Fibroblast of upper back skin (primary cell): ENCODE measurements at regions not wholly inside any gene's neighbourhood (a gene's known extent, or its start where the extent isn't known, plus 50 kb on each side); places are given as distances from the start of the nearest gene placed in this dataset.
"Not testable (repeated sequence)": the region's sequence is repeated elsewhere in the genome, so short reads cannot be mapped to it uniquely, and the experiment has no call there.

Source experiments
- DNase-seq: peaks from one replicate; pipeline ENCODE4 v3.0.0-alpha.2; 2013

DNA sequence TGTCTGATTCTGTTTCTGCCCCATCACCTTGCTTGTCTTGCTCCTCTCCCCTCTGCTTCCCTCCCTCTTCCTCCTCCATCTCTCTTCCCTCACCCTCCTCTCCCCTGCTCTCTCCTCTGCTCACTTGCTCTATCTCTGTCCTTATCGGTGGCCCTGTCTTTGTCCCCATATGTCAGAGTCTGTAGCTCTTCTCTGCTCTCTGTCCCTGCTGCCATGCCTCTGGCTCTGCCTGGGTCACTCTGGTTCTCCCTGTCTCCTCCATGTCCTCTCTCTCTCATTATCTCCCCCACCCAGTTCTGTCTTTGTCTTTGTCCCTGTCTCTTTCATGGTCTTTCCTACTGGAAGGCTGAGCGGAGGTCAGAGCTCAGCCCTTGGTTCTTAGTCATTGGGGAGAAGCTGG lies 169.1 kb upstream of the NLRP1 start:
- no peak for DNase-seq

DNA sequence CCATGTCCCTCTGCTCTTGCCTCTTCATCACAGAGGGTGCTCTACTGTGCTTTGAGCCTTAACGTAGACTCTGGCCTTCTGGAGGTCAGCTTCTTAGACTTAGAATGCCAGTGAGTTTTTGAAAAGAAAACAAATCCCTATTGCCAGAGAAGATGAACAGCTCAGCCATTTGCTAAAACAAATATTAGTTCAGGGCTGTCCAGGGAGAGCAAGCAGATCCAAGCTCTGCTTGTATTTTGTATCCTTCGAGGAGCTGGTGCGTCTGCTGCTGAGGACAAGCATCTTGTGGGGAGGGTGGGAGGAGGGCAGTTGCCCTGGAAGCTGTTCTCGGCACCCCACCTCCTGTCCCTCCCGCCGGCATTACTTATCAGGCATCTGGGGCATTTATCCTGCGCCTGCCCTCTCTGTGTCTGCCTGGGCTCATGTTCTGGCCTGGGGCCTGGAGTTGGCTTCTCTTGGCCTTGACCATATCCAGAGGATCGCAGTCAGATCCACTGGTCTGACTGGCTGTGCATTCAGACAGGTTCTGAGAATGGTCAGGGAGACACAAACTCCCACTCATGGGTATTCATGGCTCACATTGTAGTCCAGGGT lies 173.1 kb upstream of the NLRP1 start:
- DNase-seq = no peak

DNA sequence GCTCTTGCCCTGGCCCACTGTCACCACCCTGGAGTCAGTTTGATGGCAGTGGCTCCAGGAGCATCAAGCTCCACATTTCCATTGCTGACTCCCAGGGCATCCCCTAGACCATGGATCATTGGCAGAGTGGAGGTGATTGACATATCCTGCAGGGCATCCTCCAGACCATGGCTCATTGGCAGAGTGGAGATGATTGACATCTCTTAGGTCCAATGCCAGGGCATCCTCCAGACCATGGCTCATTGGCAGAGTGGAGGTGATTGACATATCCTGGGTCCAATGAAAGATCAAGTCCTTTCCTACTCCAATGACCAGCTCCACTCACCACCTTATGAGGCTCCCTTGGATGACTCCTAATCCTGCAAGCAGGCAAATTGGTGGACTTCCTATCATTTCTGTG lies 174.3 kb upstream of the NLRP1 start:
- DNase-seq = no peak

DNA sequence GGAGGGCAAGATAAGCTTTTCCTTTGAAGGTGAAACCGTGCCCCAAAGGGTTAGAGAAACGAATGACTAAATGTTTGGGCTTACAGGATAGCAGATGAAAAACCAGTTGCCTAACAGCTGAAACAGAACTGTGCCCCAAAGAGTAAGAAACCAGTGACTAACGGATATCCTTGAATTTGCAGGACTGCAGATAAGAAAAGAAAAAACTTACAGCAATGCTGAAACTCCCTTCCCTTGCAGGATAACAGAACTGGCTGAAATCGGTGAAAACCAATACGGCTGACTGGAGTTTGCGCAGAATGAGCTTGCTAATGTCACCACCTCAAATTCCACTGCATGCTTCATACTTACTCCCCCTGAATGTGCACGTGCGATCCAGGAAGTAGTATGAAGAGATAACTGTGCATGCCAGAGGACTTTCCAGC lies 175.2 kb upstream of the NLRP1 start:
- DNase-seq = no peak

DNA sequence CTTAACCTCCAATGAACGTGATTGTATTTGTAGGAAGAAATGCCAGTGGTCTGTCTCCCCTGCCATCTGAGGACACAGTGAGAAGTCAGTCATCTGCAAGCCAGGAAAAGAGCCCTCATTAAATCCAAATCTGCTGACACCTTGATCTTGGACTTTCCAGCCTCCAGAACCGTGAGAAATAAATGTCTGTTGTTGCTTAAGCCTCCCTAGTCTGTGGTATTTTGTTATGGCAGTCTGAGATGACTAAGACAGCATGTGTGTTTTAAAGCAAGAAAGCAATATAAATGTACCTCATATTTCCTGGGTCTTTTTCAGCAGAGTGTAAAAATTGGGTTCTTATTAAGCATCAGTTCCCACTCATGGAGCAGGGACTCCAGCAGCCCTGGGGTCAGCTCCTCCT lies 177.9 kb upstream of the NLRP1 start:
- DNase-seq = no peak

DNA sequence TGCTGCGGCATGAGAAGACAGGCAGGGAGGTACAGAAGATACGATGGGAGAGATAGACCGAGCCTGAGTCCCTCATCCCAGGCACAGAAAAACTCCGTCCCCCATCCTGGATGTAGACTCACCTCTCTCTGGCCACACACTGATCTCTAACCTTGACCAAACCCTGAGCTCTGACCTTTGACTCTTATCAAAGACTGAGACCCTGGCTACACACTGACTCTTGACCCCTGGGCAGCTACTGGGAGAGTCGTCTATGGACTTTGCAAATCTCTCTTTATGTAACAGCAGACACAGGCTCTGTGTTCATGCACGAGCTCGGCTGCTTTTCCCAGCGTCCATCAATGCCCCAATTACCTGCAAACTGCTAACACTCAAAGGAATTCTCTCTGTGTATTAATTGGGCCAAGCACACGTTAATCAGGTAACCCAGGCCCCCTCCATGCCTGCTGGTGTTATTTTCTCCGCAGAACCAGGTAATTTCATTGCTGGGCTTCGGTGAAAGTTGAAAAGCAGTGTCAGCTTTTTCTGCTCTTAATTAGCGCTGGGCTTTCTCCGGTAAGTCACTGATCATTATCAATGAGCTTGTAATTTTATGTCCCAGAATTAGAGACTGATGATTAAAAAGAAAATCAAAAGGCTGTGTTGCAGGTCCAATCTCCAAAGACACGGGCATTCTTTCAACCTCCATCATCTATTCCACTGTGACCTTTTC lies 179.4 kb upstream of the NLRP1 start:
- DNase-seq = no peak

DNA sequence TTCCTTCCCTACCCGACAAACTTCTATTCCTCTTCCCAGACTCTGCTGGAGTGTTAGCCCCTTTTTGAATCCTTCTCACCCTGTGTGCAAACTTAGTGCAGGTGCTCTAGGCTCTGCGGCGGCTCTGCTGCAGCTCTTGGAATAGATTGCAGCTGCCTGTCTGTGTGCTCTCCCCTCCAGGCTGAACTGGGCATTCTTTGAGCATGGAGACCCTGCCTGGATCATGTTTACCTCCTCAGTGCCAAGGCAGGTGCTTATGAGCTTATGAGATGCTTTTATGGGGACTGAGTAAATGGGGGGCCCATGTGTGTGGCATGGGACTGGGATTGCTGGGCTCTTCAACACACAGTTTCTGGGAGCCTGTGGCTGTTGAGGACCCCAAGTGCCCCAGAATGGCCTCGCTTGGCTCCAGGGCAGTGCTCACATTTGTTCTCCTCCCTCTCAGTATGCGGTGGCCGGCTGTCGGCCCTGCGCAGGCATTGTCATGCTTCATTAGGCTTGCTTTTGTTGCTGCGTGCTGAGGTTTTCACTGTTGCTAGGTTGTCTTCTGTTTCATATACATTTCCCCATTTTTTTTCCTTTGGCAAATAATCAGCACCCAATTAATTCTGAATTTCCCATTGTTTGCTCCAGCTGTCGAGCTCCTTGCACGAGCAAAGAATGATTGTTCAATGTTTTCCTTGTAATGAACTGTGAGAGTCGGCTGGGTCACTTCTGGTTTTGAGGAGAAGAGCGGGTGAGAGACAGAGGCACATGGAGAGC lies 185.5 kb upstream of the NLRP1 start:
- no peak for DNase-seq

DNA sequence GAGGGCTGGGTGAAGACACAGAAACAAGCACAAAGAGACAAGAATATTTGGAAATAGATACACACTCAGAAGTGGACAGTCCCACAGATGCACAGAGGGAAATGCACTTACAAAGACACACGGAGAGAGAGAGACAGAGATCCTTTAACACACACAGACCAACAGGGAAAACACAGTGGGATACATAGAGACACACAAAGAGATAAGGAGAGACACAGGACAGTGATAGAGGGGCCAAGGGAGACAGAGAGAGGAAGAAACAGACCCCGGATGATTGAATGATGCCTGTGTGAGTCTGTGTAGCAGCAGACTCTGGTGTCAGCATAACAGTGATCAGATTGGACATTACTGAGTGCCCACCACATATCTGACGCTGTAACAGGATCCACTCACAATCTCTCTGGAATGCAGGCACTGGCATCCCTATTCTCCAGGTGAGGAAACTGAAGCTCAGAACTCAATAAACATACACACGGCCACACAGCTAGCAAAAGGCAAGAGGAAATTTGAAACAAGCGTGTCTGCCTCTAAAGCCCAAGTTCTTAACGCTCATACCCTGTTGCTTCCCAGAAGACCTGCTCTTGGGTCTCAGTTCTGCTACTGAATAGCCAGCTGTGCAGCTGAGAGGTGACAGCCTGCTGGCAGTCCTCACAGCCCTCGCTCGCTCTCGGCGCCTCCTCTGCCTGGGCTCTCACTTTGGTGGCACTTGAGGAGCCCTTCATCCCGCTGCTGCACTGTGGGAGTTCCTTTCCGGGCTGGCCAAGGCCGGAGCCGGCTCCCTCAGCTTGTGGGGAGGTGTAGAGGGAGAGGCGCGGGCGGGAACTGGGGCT lies 186.3 kb upstream of the NLRP1 start:
- no peak for DNase-seq

DNA sequence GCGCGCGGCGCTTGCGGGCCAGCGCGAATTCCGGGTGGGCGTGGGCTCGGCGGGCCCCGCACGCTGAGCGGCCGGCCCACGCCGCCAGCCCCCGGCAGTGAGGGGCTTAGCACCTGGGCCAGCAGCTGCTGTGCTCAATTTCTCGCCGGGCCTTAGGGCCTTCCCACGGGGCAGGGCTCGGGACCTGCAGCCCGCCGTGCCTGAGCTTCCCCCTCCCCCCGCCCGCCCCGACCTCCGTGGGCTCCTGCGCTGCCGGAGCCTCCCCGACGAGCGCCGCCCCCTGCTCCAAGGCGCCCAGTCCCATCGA lies 186.9 kb upstream of the NLRP1 start:
- DNase-seq = not testable (repeated sequence)

DNA sequence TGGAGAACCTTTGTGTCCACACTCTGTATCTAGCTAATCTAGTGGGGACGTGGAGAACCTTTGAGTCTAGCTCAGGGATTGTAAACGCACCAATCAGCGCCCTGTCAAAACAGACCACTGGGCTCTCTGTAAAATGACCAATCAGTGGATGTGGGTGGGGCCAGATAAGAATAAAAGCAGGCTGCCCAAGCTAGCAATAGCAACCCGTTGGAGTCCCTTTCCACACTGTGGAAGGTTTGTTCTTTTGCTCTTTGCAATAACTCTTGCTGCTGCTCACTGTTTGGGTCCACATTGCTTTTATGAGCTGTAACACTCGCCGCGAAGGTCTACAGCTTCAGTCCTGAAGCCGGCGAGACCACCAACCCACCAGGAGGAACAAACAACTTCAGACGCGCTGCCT lies 187.7 kb upstream of the NLRP1 start:
- DNase-seq = not testable (repeated sequence)

DNA sequence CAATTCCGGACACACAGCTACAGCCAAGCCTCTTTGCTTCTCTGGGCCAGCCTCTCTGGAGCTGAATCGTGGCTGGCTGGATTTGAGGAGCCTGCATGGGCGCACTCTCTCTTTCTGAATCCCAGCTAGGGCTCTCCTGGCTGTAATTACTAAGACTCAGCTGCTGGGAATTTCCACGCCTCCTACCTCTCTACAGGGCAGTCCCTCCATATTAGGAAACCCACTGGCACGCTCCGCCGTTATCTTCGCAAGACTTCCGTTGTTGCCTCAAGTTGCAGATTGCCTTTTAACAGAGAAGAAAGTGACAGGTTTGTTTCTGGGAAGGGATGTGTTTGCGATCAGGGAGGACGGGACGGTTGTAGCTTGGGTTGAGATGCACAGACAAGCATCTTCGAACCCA lies 188.4 kb upstream of the NLRP1 start:
- DNase-seq = peak; percentile 78

DNA sequence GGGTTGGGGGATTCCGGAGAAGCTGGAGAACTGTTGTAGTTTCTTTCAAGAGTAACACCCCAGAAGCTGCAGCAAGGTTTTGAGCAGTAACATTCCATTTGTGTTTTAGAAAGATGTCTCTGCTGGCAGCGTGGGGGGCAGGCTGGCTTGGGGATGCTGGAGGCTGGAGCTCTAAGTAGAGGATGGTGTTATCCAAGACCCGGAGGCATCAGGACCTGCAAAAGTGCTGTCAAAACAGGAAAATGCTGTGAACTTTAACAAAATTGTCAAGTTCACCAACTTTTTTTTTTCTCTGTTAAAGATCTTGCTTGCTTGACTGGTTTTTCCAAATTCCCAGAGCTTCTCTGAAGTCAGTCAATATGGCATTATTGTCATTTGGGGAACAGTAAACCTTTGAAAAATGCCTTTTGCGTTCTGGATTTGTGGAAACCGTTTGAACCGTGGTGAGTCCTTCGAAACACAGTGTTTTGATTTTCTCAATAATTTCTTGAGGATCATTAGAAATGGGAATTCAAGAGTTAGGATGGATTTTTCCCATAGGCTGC lies 189.6 kb upstream of the NLRP1 start:
- no peak for DNase-seq

DNA sequence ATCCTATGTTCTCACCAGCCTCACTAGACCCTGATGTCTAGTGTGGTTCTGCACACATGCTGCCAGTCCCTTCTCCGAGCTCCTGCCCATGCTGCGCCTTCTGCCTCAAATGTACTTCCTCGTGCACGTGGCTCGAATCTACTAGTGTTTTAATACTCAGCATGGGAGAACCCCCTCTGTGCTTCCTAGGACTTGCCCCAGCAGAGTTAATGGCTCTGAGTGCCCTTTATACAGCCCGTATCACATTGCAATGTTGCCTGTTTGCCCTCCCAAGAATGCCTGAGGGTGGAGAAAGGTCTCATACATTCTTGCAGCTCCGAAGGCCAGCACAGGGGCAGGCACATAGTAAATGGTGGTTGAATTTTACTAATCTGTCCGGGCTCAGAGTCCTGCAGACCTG lies 190.8 kb upstream of the NLRP1 start:
- no peak for DNase-seq

DNA sequence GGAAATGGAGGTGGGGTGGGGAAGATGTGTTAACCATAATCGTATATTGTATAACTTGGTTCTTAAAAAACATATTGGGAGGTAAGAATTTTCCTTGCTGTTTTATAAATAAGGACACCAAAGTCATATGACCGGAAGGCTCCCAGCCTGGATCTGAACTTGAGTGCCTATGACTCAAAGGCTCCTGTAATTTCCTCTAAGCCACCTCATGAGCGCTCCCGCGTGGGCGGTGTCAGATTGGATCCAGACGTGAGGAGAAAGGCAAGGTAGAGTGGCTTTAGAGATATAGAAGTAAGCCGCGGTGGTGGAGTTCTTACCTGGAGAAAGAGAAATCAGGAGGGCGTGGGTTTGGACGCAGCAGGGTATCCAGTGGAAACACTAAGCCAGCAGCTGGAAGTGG lies 196.2 kb upstream of the NLRP1 start:
- DNase-seq = peak; percentile 74

DNA sequence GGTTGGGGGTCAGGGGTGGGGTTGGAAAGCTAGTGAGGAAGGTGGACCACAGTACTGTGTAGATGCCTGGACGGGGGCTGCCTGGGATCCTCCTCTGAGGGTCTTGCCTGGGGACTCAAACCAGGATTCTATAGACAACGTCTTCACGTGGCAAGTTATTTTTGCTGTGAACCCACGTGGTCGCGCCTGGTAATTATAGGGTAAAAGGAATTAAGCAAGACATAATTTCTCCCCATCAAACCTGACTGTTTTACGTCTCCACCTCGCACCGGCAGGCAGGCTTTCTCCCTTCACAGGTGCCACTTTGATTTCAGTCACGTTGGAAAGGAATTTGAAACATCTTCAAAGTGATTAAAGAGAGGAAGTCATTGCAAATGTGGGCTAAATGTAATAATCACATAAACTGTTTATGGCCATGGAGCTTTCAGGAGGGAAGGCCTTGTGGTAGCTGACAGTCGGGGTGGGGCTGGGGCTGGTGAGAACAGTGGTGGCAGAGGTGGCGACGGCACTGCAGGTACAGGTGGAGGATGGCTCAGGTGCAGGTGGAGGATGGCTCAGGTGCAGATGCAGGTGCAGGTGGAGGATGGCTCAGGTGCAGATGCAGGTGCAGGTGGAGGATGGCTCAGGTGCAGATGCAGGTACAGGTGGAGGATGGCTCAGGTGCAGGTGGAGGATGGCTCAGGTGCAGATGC lies 197.1 kb upstream of the NLRP1 start:
- DNase-seq = no peak

DNA sequence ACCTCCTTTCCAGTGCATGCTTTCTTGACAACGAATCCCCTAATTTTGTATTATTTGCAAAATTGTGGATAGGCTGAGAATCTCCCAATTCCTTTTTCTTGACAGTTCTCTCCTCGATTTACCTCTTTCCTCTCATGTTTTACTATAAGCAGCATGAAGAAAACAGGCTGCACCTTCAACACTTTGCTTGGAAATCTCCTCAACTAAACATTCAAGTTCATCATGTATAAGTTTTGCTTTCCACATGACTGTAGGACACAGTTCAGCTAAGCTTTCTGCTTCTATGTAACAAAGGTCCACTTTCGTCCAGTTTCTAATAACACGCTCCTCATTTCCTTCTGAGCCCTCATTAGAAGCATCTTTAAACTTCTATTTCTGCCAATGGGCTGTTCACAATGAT lies 199.0 kb upstream of the NLRP1 start:
- DNase-seq = no peak

DNA sequence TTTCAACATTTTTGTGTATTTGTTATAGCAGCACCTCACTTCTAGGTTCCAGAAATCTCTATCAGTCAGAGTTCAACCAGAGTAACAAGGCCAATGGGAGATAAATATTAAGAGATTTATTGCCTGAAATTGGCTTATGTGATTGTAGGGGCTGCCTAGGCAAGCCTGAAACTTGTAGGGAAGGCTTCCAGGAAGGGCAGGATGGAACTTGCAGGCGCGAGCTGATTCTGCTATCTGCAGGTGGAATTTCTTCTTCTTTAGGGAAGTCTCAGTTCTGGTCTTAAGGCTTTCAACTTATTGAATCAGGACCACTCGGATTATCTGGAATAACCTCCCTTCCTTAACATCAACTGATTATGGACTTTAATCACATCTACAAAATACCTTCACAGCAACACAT lies 199.5 kb upstream of the NLRP1 start:
- DNase-seq = no peak

DNA sequence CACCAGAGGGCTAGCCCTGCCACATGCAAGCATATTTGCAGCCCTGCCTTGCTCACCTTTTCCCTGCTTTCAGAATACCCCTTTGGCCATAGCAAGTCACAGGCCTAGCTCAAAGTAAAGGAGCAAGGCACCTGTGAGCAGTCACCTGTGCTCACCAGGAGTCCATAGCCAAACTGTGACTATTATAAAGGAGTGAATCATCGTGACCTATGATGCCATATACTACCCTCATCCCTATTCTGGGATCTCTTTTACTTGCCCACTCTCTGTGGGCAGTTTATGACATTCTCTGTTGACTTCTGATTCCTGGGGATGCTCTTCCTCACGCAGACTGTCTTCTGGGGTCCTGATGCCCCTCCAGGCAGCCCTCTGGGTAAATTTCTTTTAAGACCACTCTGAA lies 200.5 kb upstream of the NLRP1 start:
- no peak for DNase-seq

DNA sequence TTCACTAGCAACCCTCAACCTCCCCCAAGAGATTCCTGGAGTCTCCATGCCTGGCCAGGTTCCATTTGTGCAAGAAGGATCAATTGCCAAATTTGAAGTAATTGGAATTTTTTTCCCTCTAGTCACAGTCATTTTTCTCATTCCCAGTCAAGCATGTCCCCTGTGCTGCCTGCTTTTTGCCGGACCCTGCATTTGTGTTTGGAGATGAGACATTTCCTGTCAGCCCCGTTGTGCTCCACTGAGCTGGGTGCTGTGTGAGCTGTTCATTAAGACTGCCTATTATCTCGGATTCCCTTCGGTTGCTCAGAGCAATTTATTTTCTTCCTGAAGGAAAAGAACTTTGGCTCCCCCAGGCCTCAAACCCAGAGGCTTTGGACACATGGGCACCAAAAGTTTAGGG lies 201.0 kb upstream of the NLRP1 start:
- DNase-seq = peak; percentile 89

DNA sequence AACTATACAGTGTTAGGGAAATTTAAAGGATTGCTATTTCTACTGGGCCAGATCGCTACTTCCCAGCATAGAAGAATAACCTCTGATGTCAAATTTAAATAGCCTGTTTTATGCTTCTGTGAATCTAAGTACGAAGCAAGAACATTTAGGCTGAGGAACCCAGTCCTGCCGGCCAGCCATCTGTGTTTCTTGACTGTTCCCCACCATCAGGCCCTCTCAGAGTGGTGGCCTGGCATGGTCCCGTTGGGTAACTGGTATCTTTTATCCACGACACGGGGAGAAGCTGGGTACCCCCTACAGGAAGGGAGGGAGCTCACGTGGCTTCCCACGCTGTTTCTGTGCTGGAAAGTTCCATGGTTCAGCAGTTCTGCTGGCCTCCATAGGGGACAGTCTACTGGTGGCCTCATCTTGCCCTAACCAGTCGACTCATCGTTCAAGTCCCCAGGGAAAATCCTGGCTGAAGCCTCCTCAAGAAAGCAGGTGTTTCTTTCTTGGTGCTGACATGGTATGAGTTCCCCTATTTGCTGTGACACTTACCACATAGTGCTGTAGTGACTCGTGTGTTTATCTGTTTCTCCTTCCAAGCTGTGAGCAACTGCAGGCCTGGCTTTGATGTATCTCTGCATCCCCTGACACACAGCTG lies 201.7 kb upstream of the NLRP1 start:
- DNase-seq = peak; percentile 73

DNA sequence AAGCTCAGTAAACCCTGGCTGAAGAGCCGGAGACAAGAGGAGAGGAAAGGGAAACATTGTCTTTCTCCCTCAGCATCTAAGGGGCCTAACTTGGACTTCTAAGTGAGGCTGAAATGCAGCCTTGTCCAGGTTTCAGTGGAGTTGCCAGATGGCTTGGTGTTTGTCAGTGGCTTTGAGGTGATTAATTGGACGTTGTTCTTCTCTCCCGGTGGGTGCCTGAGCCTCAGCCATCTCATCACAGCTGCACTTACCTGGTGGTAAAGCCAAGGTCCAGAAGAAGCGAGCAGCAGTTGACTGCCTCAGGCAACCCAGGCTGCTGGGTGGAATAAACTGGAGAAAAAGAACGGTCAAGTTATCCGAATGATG lies 202.2 kb upstream of the NLRP1 start:
- no peak for DNase-seq

DNA sequence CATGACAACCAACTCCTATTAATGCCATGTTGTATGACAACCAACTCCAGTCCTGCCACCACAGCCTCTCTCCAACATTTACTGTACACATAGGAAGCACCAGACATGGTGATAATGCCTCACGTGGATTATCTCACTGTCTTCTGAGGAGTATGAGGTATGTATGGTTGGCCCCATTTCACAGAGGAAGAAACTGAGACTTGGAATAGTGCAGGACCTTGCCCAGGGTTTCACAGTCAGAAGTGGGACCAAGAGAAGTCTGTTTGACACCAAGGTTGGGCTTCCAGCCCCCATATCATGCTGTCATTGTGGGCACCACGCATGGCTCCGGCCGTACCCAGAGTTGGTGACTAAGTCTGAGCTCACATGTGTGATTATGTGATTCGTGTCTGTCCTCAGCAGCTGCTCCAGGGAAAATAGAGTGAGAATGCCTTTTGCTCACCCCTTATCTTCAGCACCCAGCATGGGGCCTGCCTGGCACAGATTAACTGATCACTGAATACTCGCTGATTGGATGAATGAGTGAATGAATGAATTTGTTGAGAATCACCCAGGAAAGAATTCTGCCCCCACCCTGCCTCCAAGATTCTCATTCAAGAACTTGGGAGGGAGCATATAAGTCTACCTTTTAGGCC lies 204.1 kb upstream of the NLRP1 start:
- DNase-seq = no peak
